ENCODE measurements at regions not wholly inside any gene's neighbourhood (a gene's known extent, or its start where the extent isn't known, plus 50 kb on each side); places are given as distances from the start of the nearest gene placed in this dataset.

- intact Hi-C loops (cut with micrococcal nuclease; ENCODE audit: unreplicated experiment) (no loop called here), in situ Hi-C loops (cut with MboI) (no loop called here)
- no peak for TF ChIP-seq STAT1 (conservative IDR thresholded peaks at IDR 0.05)
- TF ChIP-seq ZNF384 (IDR thresholded peaks at IDR 0.05; ENCODE audit: borderline replicate concordance, low read depth, low read length) = no peak
- no peak for TF ChIP-seq HDAC2 (IDR thresholded peaks at IDR 0.05)
- TF ChIP-seq FOXM1 (IDR thresholded peaks at IDR 0.05; ENCODE audit: low read depth, low read length) = no peak
- no peak for TF ChIP-seq PAX5 (IDR thresholded peaks at IDR 0.05; ENCODE audit: borderline replicate concordance, low read depth, low read length)
- TF ChIP-seq NFYB (IDR thresholded peaks at IDR 0.05; ENCODE audit: insufficient read depth, low read depth, low read length) = no peak
- TF ChIP-seq BACH1 (IDR thresholded peaks at IDR 0.05; ENCODE audit: borderline replicate concordance) = no peak
- no peak for TF ChIP-seq SMC3 (IDR thresholded peaks at IDR 0.05; ENCODE audit: borderline replicate concordance, low read length)
- no peak for TF ChIP-seq RAD21 (IDR thresholded peaks at IDR 0.05; ENCODE audit: insufficient read depth, low read depth, low read length)
- TF ChIP-seq SREBF1 (IDR thresholded peaks at IDR 0.05; ENCODE audit: low read length) = no peak
- TF ChIP-seq PAX8 (IDR thresholded peaks at IDR 0.05) = no peak
- ATAC-seq = no peak
- no peaks in the 10 kb centered on the region for H3K27me3 ChIP-seq (replicated peaks in 1 of 2; ENCODE audit: control insufficient read depth in 2 of 2, insufficient read depth in 2 of 2, low read length in 1 of 2)
- no peak overlapping the region for H3K27ac ChIP-seq (ENCODE audit: control insufficient read depth, insufficient read depth)
- ChIA-PET CTCF (no interaction called here), POLR2A (no interaction called here), SMC1A (ENCODE audit: uncharacterized antibody, unreplicated experiment) (interaction anchor here (1.1 kb wide), 1 partner anchor 10 kb away, joined by 3 read pairs; no protein-coding TSS in a partner anchor), RAD21 (ENCODE audit: unreplicated experiment) (no interaction called here)
- no peaks in the 10 kb centered on the region; the same call in 2 of the 3 replicates for H3K9me3 ChIP-seq (replicated peaks; ENCODE audit: control insufficient read depth, insufficient read depth, low read length)
- H3K36me3 ChIP-seq (ENCODE audit: control insufficient read depth in 2 of 2, insufficient read depth in 2 of 2, low read length in 1 of 2) = no peaks in the 10 kb centered on the region
- BruUV-seq (replicated peaks) = no TSS peak
- no peaks in the 10 kb centered on the region for H3K4me1 ChIP-seq (ENCODE audit: control insufficient read depth, insufficient read depth, low read length)
- no peaks in the 10 kb centered on the region for H4K20me1 ChIP-seq (ENCODE audit: control insufficient read depth, insufficient read depth)
- WGBS (ENCODE audit: insufficient coverage, insufficient replicate concordance, low lambda C conversion rate, missing lambda C conversion rate) = 14% methylated on average over 1 of the region's 1 CpG
- no peak for DNase-seq (ENCODE audit: low read depth, low spot score)
- no peak overlapping the region for H2AFZ ChIP-seq (ENCODE audit: control insufficient read depth, low read depth, low read length)
- H3K79me2 ChIP-seq (ENCODE audit: control insufficient read depth, insufficient read depth, low read length) = no peaks in the 10 kb centered on the region
- no peak overlapping the region for H3K4me3 ChIP-seq
- no peak overlapping the region for H3K4me2 ChIP-seq (ENCODE audit: control insufficient read depth, insufficient read depth)
- no peak for FAIRE-seq
- no peak overlapping the region for H3K9ac ChIP-seq (ENCODE audit: control insufficient read depth, insufficient read depth, low read length)
Measured at GRCh38 chr13:58869566-58869965, 1238.0 kb downstream of the PCDH17 start.

DNA sequence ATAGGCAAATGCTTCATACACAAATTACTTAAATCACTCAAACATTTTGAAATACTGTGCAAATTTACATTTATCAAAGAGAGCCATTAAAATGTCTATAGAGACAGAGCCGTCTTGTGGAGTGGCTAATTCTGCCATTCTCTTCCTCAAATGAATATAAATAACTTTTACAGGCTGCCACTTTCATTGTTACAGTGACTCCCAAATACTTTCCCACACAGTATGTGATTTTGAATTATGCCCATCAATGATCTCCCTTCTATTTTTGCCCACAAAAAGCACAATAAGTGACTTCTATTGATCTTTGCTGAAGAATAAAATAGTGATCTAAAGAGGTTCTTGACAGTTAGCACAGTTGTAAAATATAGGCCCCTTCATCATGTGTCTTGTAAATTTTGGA, 1244.9 kb downstream of the PCDH17 start:
- Histone ChIP-seq H3K4me1 (ENCODE audit: control insufficient read depth, insufficient read depth, low read length) (no peaks in the 10 kb centered on the region), H3K9ac (ENCODE audit: control insufficient read depth, insufficient read depth, low read length) (no peak overlapping the region), H3K4me3 (no peak overlapping the region), H3K27me3 (replicated peaks in 1 of 2; ENCODE audit: control insufficient read depth in 2 of 2, insufficient read depth in 2 of 2, low read length in 1 of 2) (no peaks in the 10 kb centered on the region), H3K79me2 (ENCODE audit: control insufficient read depth, insufficient read depth, low read length) (no peaks in the 10 kb centered on the region), H3K36me3 (ENCODE audit: control insufficient read depth in 2 of 2, insufficient read depth in 2 of 2, low read length in 1 of 2) (no peaks in the 10 kb centered on the region), H4K20me1 (ENCODE audit: control insufficient read depth, insufficient read depth) (no peaks in the 10 kb centered on the region), H3K9me3 (replicated peaks; ENCODE audit: control insufficient read depth, insufficient read depth, low read length) (no peaks in the 10 kb centered on the region), H3K4me2 (ENCODE audit: control insufficient read depth, insufficient read depth) (no peak overlapping the region), H3K27ac (ENCODE audit: control insufficient read depth, insufficient read depth) (no peak overlapping the region), H2AFZ (ENCODE audit: control insufficient read depth, low read depth, low read length) (no peak overlapping the region)
- FAIRE-seq = no peak
- intact Hi-C loops (cut with micrococcal nuclease; ENCODE audit: unreplicated experiment) (no loop called here), in situ Hi-C loops (cut with MboI) (no loop called here)
- no peak for ATAC-seq
- RAD21 ChIA-PET (ENCODE audit: unreplicated experiment) = no interaction called here
- BruUV-seq (replicated peaks) = no TSS peak
- 0% methylated on average over 1 of the region's 1 CpG for WGBS (ENCODE audit: insufficient coverage, insufficient replicate concordance, low lambda C conversion rate, missing lambda C conversion rate)
- SMC1A ChIA-PET (ENCODE audit: uncharacterized antibody, unreplicated experiment) = no interaction called here
- POLR2A ChIA-PET = no interaction called here
- DNase-seq (ENCODE audit: low read depth, low spot score) = no peak
- CTCF ChIA-PET = no interaction called here
- TF ChIP-seq, protein P1, sequence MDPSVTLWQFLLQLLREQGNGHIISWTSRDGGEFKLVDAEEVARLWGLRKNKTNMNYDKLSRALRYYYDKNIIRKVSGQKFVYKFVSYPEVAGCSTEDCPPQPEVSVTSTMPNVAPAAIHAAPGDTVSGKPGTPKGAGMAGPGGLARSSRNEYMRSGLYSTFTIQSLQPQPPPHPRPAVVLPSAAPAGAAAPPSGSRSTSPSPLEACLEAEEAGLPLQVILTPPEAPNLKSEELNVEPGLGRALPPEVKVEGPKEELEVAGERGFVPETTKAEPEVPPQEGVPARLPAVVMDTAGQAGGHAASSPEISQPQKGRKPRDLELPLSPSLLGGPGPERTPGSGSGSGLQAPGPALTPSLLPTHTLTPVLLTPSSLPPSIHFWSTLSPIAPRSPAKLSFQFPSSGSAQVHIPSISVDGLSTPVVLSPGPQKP (IDR thresholded peaks at IDR 0.05; ENCODE audit: low read depth, low read length) = no peak
- TF ChIP-seq TCF12 (IDR thresholded peaks at IDR 0.05; ENCODE audit: low read depth, low read length) (no peak), SRF (IDR thresholded peaks at IDR 0.05; ENCODE audit: low read depth in 2 of 2, low read length in 2 of 2) (no peak), JUND (IDR thresholded peaks at IDR 0.05; ENCODE audit: low read depth, low read length) (no peak), ZBTB40 (IDR thresholded peaks at IDR 0.05; ENCODE audit: borderline replicate concordance) (no peak)
